ENCODE measurements at regions not wholly inside any gene's neighbourhood (a gene's known extent, or its start where the extent isn't known, plus 50 kb on each side); places are given as distances from the start of the nearest gene placed in this dataset.

GRCh38 chrX:65595460-65595876, 60.9 kb upstream of the LAS1L start:
- TF ChIP-seq YY1 (IDR thresholded peaks at IDR 0.05; ENCODE audit: low read depth) (no peak), CREB1 (IDR thresholded peaks at IDR 0.05; ENCODE audit: low read depth) (no peak), TAF1 (IDR thresholded peaks at IDR 0.05; ENCODE audit: low read depth) (no peak), EP300 (IDR thresholded peaks at IDR 0.05; ENCODE audit: borderline replicate concordance) (no peak), TCF12 (IDR thresholded peaks at IDR 0.05; ENCODE audit: low read depth) (no peak), RAD21 (IDR thresholded peaks at IDR 0.05; ENCODE audit: low read depth) (peak; percentile 90), EGR1 (IDR thresholded peaks at IDR 0.05) (no peak), TEAD4 (IDR thresholded peaks at IDR 0.05) (no peak)
